Endothelial cell of umbilical vein (primary cell): ENCODE measurements at regions not wholly inside any gene's neighbourhood (a gene's known extent, or its start where the extent isn't known, plus 50 kb on each side); places are given as distances from the start of the nearest gene placed in this dataset.

Source experiments
- BruUV-seq: library from RNA; stranded (reverse); fragments of 400-500 nt; replicated peaks from 2 replicates; lab custom pipeline; 2021; lab: Mats Ljungman, UMichigan
- CTCF ChIA-PET: fragments of 300-600, 350-600 bp; sonication (Branson Sonifier 250); formaldehyde crosslinking; loops from one replicate; lab custom pipeline; 2021; ENCODE audit warnings: antibody characterized with exemption, inconsistent platforms; lab: Charles Lee
- POLR2A ChIA-PET: fragments of 300-600, 350-600 bp; sonication (Branson Sonifier 250); formaldehyde crosslinking; loops from one replicate; lab custom pipeline; 2021; ENCODE audit warnings: antibody characterized with exemption, inconsistent platforms; lab: Charles Lee
- DNase-seq: peaks from one replicate; pipeline ENCODE4 v3.0.0-alpha.2; 2011; ENCODE audit warnings: low read depth, low spot score
- FAIRE-seq: peaks from 2 replicates; lab custom pipeline; 2011; peaks lifted over from hg19 to GRCh38; lab: Jason Lieb, UNC
- H2AFZ ChIP-seq: 2 replicates; pipeline ENCODE4 v1.6.0; 2012; ENCODE audit warnings: low read depth, low read length, control low read depth, inconsistent platforms
- H3K27ac ChIP-seq: 2 replicates; pipeline ENCODE4 v1.5.1; 2011; ENCODE audit warnings: low read depth, mild to moderate bottlenecking, control low read depth, low read length, moderate library complexity; ENCODE audit not compliant: insufficient read depth
- H3K27me3 ChIP-seq, 2 experiments: 2 replicates each; pipeline versions ENCODE4 v1.6.0 to v1.6.1; 2011; ENCODE audit warnings: low read length in 2 of 2, mixed read lengths in 1 of 2; ENCODE audit not compliant: control insufficient read depth in 2 of 2, insufficient read depth in 2 of 2
- H3K36me3 ChIP-seq, 2 experiments: 2 replicates in 1 of 2; 3 replicates in 1 of 2; pipeline ENCODE4 v1.5.1; 2011; ENCODE audit warnings: low read length in 2 of 2, mild to moderate bottlenecking in 1 of 2, moderate library complexity in 1 of 2; ENCODE audit not compliant: control insufficient read depth in 2 of 2, insufficient read depth in 2 of 2; ENCODE audit errors: extremely low read depth in 1 of 2
- H3K4me1 ChIP-seq: 3 replicates; pipeline ENCODE4 v1.5.1; 2011; ENCODE audit warnings: mild to moderate bottlenecking, low read length; ENCODE audit not compliant: control insufficient read depth, insufficient read depth; ENCODE audit errors: extremely low read depth
- H3K4me2 ChIP-seq: 2 replicates; pipeline ENCODE4 v1.6.1; 2011; ENCODE audit warnings: low read length, control low read depth, mixed read lengths; ENCODE audit not compliant: insufficient read depth
- H3K4me3 ChIP-seq, 3 experiments: fragments of 200-600 bp in 1 of 3; sonication (generic), shearing (Covaris generic) in 1 of 3; replicated peaks in 1 of 3; 2 replicates each; pipeline ENCODE4 v1.5.1; 2011 to 2016; ENCODE audit warnings: control low read depth in 3 of 3, low read length in 3 of 3, mild to moderate bottlenecking in 2 of 3, inconsistent platforms in 1 of 3, low read depth in 1 of 3, moderate library complexity in 1 of 3; ENCODE audit not compliant: insufficient read depth in 1 of 3
- H3K79me2 ChIP-seq: 2 replicates; pipeline ENCODE4 v1.6.0; 2012; ENCODE audit warnings: low read length, inconsistent platforms; ENCODE audit not compliant: control insufficient read depth, insufficient read depth
- H3K9ac ChIP-seq: replicated peaks from 2 replicates; pipeline ENCODE3; 2011; ENCODE audit warnings: low read length, control low read depth; ENCODE audit not compliant: insufficient read depth; ENCODE audit errors: extremely low read depth
- H3K9me1 ChIP-seq: replicated peaks from 3 replicates; pipeline ENCODE4 v1.6.0; 2011; ENCODE audit warnings: mild to moderate bottlenecking, low read length; ENCODE audit not compliant: control insufficient read depth, insufficient read depth; ENCODE audit errors: extremely low read depth
- H3K9me3 ChIP-seq: replicated peaks from 2 replicates; pipeline ENCODE4 v1.5.1; 2012; ENCODE audit warnings: low read length, inconsistent platforms; ENCODE audit not compliant: control insufficient read depth, insufficient read depth
- H4K20me1 ChIP-seq: replicated peaks from 2 replicates; pipeline ENCODE3; 2011; ENCODE audit warnings: mild to moderate bottlenecking, low read length; ENCODE audit not compliant: control insufficient read depth, insufficient read depth; ENCODE audit errors: extremely low read depth
- EZH2 ChIP-seq: IDR thresholded peaks from 2 replicates; pipeline ENCODE4 v1.6.1; 2012; ENCODE audit warnings: borderline replicate concordance, low read depth, mild to moderate bottlenecking, moderate library complexity, low read length, inconsistent platforms; ENCODE audit not compliant: severe bottlenecking
- FOS ChIP-seq: IDR thresholded peaks from 2 replicates; pipeline ENCODE4 v1.6.1; 2011; ENCODE audit warnings: mild to moderate bottlenecking, low read length, moderate library complexity, borderline replicate concordance; ENCODE audit not compliant: insufficient read depth
- GATA2 ChIP-seq: IDR thresholded peaks from 2 replicates; pipeline ENCODE4 v1.7.0; 2011; ENCODE audit warnings: low read depth, mild to moderate bottlenecking, moderate library complexity, mixed read lengths, low read length; ENCODE audit not compliant: insufficient read length, insufficient read depth
- JUN ChIP-seq: IDR thresholded peaks from 2 replicates; pipeline ENCODE4 v1.6.1; 2011; ENCODE audit warnings: borderline replicate concordance, low read depth; ENCODE audit not compliant: insufficient read length, insufficient read depth
- MYC ChIP-seq: IDR thresholded peaks from one replicate; pipeline ENCODE4 v1.6.1; 2011; ENCODE audit warnings: mild to moderate bottlenecking, low read depth, low read length
- POLR2A ChIP-seq: IDR thresholded peaks from 2 replicates; pipeline ENCODE4 v1.6.1; 2012; ENCODE audit warnings: low read depth, mild to moderate bottlenecking, control low read depth, low read length
- POLR2AphosphoS5 ChIP-seq: IDR thresholded peaks from 2 replicates; pipeline ENCODE4 v1.6.1; 2012; ENCODE audit warnings: low read depth, mild to moderate bottlenecking, control low read depth, low read length, moderate library complexity; ENCODE audit not compliant: insufficient read depth
- dilution Hi-C: fragments of 300-500 bp; cut with MboI; formaldehyde crosslinking; loops from one replicate; pipeline ENCODE4 v1.15.0; 2019; ENCODE audit warnings: low sequenced_read_pairs; ENCODE audit not compliant: extremely low pct_ligation_motif_present
- intact Hi-C: fragments of 100-400 bp; cut with micrococcal nuclease; formaldehyde crosslinking; loops from one replicate; pipeline ENCODE4 v1.10.0; 2022
- TF ChIP-seq, protein P1 (sequence below), 2 donors: IDR thresholded peaks; 1 replicate in 1 of 2; 2 replicates in 1 of 2; pipeline ENCODE4 v1.5.1; 2011; ENCODE audit warnings: low read length in 2 of 2, mild to moderate bottlenecking in 2 of 2, moderate library complexity in 2 of 2, control low read depth in 1 of 2, inconsistent platforms in 1 of 2, low read depth in 1 of 2; ENCODE audit not compliant: insufficient read depth in 1 of 2; ENCODE audit errors: extremely low read depth in 1 of 2
- TF ChIP-seq, protein P2 (sequence below): IDR thresholded peaks from 2 replicates; pipeline ENCODE4 v1.6.1; 2011; ENCODE audit not compliant: insufficient read depth, insufficient read length

DNA sequence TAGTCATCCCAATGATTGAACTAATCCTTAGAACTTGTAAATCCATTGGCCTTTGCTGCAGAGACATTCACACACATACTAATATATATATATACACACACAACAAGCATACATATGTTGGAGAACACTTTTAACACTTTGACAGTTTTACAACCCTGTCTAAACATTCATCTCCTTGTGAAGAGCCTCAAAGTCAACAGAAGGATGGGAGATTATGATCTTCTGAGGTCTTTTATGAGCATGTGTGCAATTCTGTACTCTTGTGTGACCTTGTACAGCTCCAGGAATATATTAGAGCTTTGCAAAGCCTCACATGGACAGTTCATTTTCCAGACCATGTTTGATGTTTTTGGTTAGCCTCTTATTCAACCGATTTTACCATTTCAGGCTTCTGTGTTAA lies 589.0 kb downstream of the NXPH1 start:
- intact Hi-C loops, result no loop called here
- no peak for FAIRE-seq
- H3K79me2 ChIP-seq, result no peaks in the 10 kb centered on the region
- ChIA-PET POLR2A (no interaction called here), CTCF (interaction anchor here (0.7 kb wide), 1 partner anchor 610 kb away, joined by 4 read pairs; no protein-coding TSS in a partner anchor)
- no peaks in the 10 kb centered on the region for H3K27me3 ChIP-seq
- H3K36me3 ChIP-seq, result no peaks in the 10 kb centered on the region
- DNase-seq, result no peak
- TF ChIP-seq GATA2 (no peak), JUN (no peak), POLR2A (no peak), FOS (no peak), POLR2AphosphoS5 (no peak), MYC (no peak), EZH2 (no peak)
- TF ChIP-seq, protein P1, sequence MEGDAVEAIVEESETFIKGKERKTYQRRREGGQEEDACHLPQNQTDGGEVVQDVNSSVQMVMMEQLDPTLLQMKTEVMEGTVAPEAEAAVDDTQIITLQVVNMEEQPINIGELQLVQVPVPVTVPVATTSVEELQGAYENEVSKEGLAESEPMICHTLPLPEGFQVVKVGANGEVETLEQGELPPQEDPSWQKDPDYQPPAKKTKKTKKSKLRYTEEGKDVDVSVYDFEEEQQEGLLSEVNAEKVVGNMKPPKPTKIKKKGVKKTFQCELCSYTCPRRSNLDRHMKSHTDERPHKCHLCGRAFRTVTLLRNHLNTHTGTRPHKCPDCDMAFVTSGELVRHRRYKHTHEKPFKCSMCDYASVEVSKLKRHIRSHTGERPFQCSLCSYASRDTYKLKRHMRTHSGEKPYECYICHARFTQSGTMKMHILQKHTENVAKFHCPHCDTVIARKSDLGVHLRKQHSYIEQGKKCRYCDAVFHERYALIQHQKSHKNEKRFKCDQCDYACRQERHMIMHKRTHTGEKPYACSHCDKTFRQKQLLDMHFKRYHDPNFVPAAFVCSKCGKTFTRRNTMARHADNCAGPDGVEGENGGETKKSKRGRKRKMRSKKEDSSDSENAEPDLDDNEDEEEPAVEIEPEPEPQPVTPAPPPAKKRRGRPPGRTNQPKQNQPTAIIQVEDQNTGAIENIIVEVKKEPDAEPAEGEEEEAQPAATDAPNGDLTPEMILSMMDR (IDR thresholded peaks at IDR 0.05; ENCODE audit: extremely low read depth in 1 of 2, insufficient read depth in 1 of 2, low read depth in 1 of 2, low read length in 2 of 2), result no peak
- TF ChIP-seq, protein P2, sequence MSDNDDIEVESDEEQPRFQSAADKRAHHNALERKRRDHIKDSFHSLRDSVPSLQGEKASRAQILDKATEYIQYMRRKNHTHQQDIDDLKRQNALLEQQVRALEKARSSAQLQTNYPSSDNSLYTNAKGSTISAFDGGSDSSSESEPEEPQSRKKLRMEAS, result no peak
- no peak overlapping the region for H3K27ac ChIP-seq
- H3K9me1 ChIP-seq, result no peaks in the 10 kb centered on the region
- no TSS peak for BruUV-seq
- no peaks in the 10 kb centered on the region for H3K4me1 ChIP-seq
- H4K20me1 ChIP-seq, result no peaks in the 10 kb centered on the region
- no peak overlapping the region for H2AFZ ChIP-seq
- no peak overlapping the region for H3K9ac ChIP-seq
- H3K4me2 ChIP-seq, result no peak overlapping the region
- peaks cover 2% of the 10 kb centered on the region for H3K9me3 ChIP-seq
- dilution Hi-C loops, result no loop called here
- no peak overlapping the region for H3K4me3 ChIP-seq
